ENCODE measurements at regions not wholly inside any gene's neighbourhood (a gene's known extent, or its start where the extent isn't known, plus 50 kb on each side); places are given as distances from the start of the nearest gene placed in this dataset.

- ATAC-seq: peak; percentile 83
- TF ChIP-seq CSRNP3 (CRISPR knock-in tag; IDR thresholded peaks at IDR 0.05) (no peak), ESRRG (CRISPR knock-in tag; IDR thresholded peaks at IDR 0.05) (no peak), ZFP3 (CRISPR knock-in tag; IDR thresholded peaks at IDR 0.05) (0 out of 2 replicates have a peak, but pooled peaks have one; percentile 53), CREB5 (CRISPR knock-in tag; IDR thresholded peaks at IDR 0.05; ENCODE audit: low read depth) (0 out of 2 replicates have a peak, but pooled peaks have one; percentile 28), ISL1 (CRISPR knock-in tag; IDR thresholded peaks at IDR 0.05) (peak; percentile 95), RARB (CRISPR knock-in tag; IDR thresholded peaks at IDR 0.05) (no peak)
These were observed 129.6 kb downstream of the DKK1 start for GRCh38 chr10:52443419-52444388.

GRCh38 chr10:52446391-52446790 is 132.3 kb downstream of the DKK1 start:
- TF ChIP-seq TSHZ2 (CRISPR knock-in tag; IDR thresholded peaks at IDR 0.05) (peak; percentile 26; the same call in 1 of the 2 replicates), CSDC2 (CRISPR knock-in tag; IDR thresholded peaks at IDR 0.05) (no peak), TCF4 (CRISPR knock-in tag; IDR thresholded peaks at IDR 0.05; ENCODE audit: borderline replicate concordance) (0 out of 2 replicates have a peak, but pooled peaks have one; percentile 18)

GRCh38 chr10:52447931-52448353 is 133.9 kb downstream of the DKK1 start:
- TF ChIP-seq PATZ1 (CRISPR knock-in tag; IDR thresholded peaks at IDR 0.05; ENCODE audit: borderline replicate concordance): no peak
- TF ChIP-seq ISL1 (CRISPR knock-in tag; IDR thresholded peaks at IDR 0.05): peak; percentile 46
- TF ChIP-seq TOX (CRISPR knock-in tag; IDR thresholded peaks at IDR 0.05; ENCODE audit: borderline replicate concordance): no peak
- no peak for TF ChIP-seq RARB (CRISPR knock-in tag; IDR thresholded peaks at IDR 0.05)
- TF ChIP-seq ESRRG (CRISPR knock-in tag; IDR thresholded peaks at IDR 0.05): no peak
- no peak; the same call in none of the 3 replicates for ATAC-seq

More at GRCh38 chr10:52446391-52446790, 132.3 kb downstream of the DKK1 start:
- ATAC-seq: no peak

GRCh38 chr10:52450762-52451291 is 136.7 kb downstream of the DKK1 start:
- no peak; the same call in 2 of the 3 replicates for ATAC-seq

More at GRCh38 chr10:52450762-52451291, 136.7 kb downstream of the DKK1 start:
- peak; percentile 49; the same call in 1 of the 2 replicates for TF ChIP-seq ZC3H10 (CRISPR knock-in tag; IDR thresholded peaks at IDR 0.05)
- peak; percentile 63; the same call in 1 of the 2 replicates for TF ChIP-seq TOX (CRISPR knock-in tag; IDR thresholded peaks at IDR 0.05; ENCODE audit: borderline replicate concordance)
- TF ChIP-seq GLIS3 (CRISPR knock-in tag; IDR thresholded peaks at IDR 0.05): no peak
- TF ChIP-seq ARNTL (CRISPR knock-in tag; IDR thresholded peaks at IDR 0.05; ENCODE audit: borderline replicate concordance, low read depth): no peak
- TF ChIP-seq OSR1 (CRISPR knock-in tag; IDR thresholded peaks at IDR 0.05): no peak
- no peak for TF ChIP-seq TCF4 (CRISPR knock-in tag; IDR thresholded peaks at IDR 0.05; ENCODE audit: borderline replicate concordance)
- 0 out of 2 replicates have a peak, but pooled peaks have one; percentile 37 for TF ChIP-seq POU6F1 (CRISPR knock-in tag; IDR thresholded peaks at IDR 0.05; ENCODE audit: borderline replicate concordance, low read depth)
- no peak for TF ChIP-seq ESRRG (CRISPR knock-in tag; IDR thresholded peaks at IDR 0.05)
- TF ChIP-seq ISL1 (CRISPR knock-in tag; IDR thresholded peaks at IDR 0.05): peak; percentile 90
